GM23338 (cell line): ENCODE measurements at regions not wholly inside any gene's neighbourhood (a gene's known extent, or its start where the extent isn't known, plus 50 kb on each side); places are given as distances from the start of the nearest gene placed in this dataset.

Experiments used
- CREB1 ChIP-seq: fragments of 250-450 bp; sonication (Bioruptor Pico); IDR thresholded peaks from 2 replicates; pipeline ENCODE4 v1.5.0; 2020; ENCODE audit warnings: low read depth, mild to moderate bottlenecking, moderate library complexity
- CTCF ChIP-seq, 2 experiments: fragments of 200-600 bp in 1 of 2; sonication (generic) in 1 of 2; conservative IDR thresholded peaks; 2 replicates each; pipeline versions ENCODE4 v1.5.1 to v1.6.1; 2016 to 2017; ENCODE audit warnings: antibody characterized with exemption in 2 of 2, low read depth in 2 of 2, mild to moderate bottlenecking in 2 of 2, moderate library complexity in 1 of 2
- ETS1 ChIP-seq: IDR thresholded peaks from 2 replicates; pipeline ENCODE4 v1.6.1; 2016; ENCODE audit warnings: antibody characterized with exemption
- EZH2 ChIP-seq: fragments of 200-600 bp; sonication (generic); IDR thresholded peaks from one replicate; pipeline ENCODE4 v1.8.0; 2017; ENCODE audit warnings: antibody characterized with exemption, mild to moderate bottlenecking, low read depth; ENCODE audit not compliant: unreplicated experiment
- EZH2phosphoT487 ChIP-seq: fragments of 200-600 bp; sonication (generic); IDR thresholded peaks from one replicate; pipeline ENCODE4 v1.8.1; 2018; ENCODE audit warnings: antibody characterized with exemption; ENCODE audit not compliant: unreplicated experiment
- JUNB ChIP-seq: IDR thresholded peaks from one replicate; pipeline ENCODE4 v1.6.1; 2016; ENCODE audit warnings: antibody characterized with exemption; ENCODE audit not compliant: unreplicated experiment
- NANOG ChIP-seq: IDR thresholded peaks from 2 replicates; pipeline ENCODE4 v1.6.1; 2016; ENCODE audit warnings: antibody characterized with exemption, borderline replicate concordance
- POLR2AphosphoS5 ChIP-seq: IDR thresholded peaks from 2 replicates; pipeline ENCODE4 v1.6.1; 2016; ENCODE audit warnings: antibody characterized with exemption, low read depth
- STAT1 ChIP-seq: IDR thresholded peaks from one replicate; pipeline ENCODE4 v1.6.1; 2016; ENCODE audit warnings: antibody characterized with exemption; ENCODE audit not compliant: unreplicated experiment
- ZNF114 ChIP-seq: fragments of 250-450 bp; sonication (Bioruptor Pico); IDR thresholded peaks from 2 replicates; pipeline ENCODE4 v1.5.0; 2020; ENCODE audit warnings: mild to moderate bottlenecking, moderate library complexity
- ZNF331 ChIP-seq: fragments of 250-450 bp; sonication (Bioruptor Pico); IDR thresholded peaks from 2 replicates; pipeline ENCODE4 v1.5.0; 2020; ENCODE audit warnings: low read depth, mild to moderate bottlenecking, moderate library complexity
- ZNF462 ChIP-seq: fragments of 250-450 bp; sonication (Bioruptor Pico); IDR thresholded peaks from 2 replicates; pipeline ENCODE4 v1.5.0; 2020; ENCODE audit warnings: mild to moderate bottlenecking, moderate library complexity
- TF ChIP-seq, protein P1 (sequence below): IDR thresholded peaks from one replicate; pipeline ENCODE4 v1.6.1; 2018; ENCODE audit warnings: antibody characterized with exemption; ENCODE audit not compliant: unreplicated experiment

DNA sequence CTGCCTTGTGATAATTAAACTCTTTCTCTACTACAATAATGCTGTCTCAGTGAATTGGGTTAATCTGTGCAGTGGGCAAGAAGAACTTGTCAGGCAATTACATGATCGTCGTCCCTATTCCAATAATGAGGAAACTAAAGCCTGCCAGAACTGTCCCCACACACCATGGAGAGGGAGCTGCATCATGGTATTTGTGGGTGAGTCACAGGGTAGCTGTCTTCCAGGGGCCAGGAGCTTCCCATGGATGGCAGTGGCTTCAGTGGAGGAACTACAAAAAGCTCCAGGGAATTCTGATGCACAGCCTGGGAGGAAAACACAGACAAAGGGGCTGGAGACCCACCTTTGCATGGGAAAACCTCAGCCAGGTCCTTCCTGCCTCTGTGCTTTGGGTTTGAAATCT lies 83.3 kb upstream of the C16orf82 start:
- TF ChIP-seq CTCF (conservative IDR thresholded peaks at IDR 0.05; ENCODE audit: low read depth in 2 of 2) (no peak), JUNB (no peak), POLR2AphosphoS5 (no peak), EZH2phosphoT487 (no peak), EZH2 (no peak), ETS1 (no peak), CREB1 (CRISPR knock-in tag) (no peak), ZNF331 (CRISPR knock-in tag) (no peak), NANOG (no peak), ZNF114 (CRISPR knock-in tag) (no peak), STAT1 (no peak), ZNF462 (CRISPR knock-in tag) (no peak)
- TF ChIP-seq, protein P1, sequence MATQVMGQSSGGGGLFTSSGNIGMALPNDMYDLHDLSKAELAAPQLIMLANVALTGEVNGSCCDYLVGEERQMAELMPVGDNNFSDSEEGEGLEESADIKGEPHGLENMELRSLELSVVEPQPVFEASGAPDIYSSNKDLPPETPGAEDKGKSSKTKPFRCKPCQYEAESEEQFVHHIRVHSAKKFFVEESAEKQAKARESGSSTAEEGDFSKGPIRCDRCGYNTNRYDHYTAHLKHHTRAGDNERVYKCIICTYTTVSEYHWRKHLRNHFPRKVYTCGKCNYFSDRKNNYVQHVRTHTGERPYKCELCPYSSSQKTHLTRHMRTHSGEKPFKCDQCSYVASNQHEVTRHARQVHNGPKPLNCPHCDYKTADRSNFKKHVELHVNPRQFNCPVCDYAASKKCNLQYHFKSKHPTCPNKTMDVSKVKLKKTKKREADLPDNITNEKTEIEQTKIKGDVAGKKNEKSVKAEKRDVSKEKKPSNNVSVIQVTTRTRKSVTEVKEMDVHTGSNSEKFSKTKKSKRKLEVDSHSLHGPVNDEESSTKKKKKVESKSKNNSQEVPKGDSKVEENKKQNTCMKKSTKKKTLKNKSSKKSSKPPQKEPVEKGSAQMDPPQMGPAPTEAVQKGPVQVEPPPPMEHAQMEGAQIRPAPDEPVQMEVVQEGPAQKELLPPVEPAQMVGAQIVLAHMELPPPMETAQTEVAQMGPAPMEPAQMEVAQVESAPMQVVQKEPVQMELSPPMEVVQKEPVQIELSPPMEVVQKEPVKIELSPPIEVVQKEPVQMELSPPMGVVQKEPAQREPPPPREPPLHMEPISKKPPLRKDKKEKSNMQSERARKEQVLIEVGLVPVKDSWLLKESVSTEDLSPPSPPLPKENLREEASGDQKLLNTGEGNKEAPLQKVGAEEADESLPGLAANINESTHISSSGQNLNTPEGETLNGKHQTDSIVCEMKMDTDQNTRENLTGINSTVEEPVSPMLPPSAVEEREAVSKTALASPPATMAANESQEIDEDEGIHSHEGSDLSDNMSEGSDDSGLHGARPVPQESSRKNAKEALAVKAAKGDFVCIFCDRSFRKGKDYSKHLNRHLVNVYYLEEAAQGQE: no peak
